K562 (cell line): ENCODE measurements at regions not wholly inside any gene's neighbourhood (a gene's known extent, or its start where the extent isn't known, plus 50 kb on each side); places are given as distances from the start of the nearest gene placed in this dataset.

Experiments
- ATAC-seq: fragments of 200-7000 bp; cut with Tn5 transposase; 3 replicates; pipeline ENCODE4 v1.9.1; 2020; ENCODE audit warnings: moderate library complexity
- BruUV-seq: library from RNA; stranded (reverse); fragments of 400-500 nt; replicated peaks from 2 replicates; lab custom pipeline; 2021; lab: Mats Ljungman, UMichigan
- CTCF ChIA-PET: fragments of 300-600 bp; formaldehyde crosslinking; extraction: SDS; loops from one replicate; lab custom pipeline; 2021; ENCODE audit warnings: low intra/inter-chr PET ratio; lab: Yijun Ruan, JAX
- POLR2A ChIA-PET: fragments of 300-600, 350-650 bp; sonication (Branson Sonifier 250); formaldehyde crosslinking; extraction: SDS; loops from one replicate; lab custom pipeline; 2021; ENCODE audit warnings: antibody characterized with exemption, inconsistent platforms; lab: Yijun Ruan, JAX
- DNase-seq, 4 experiments: peaks; one replicate each; pipeline versions ENCODE4 v3.0.0 to v3.0.0-alpha.2; 2011 to 2018; ENCODE audit warnings: low spot score in 3 of 4, mixed read lengths in 3 of 4; ENCODE audit errors: extremely low read depth in 1 of 4
- FAIRE-seq: peaks from 2 replicates; lab custom pipeline; 2011; peaks lifted over from hg19 to GRCh38; lab: Jason Lieb, UNC
- H2AFZ ChIP-seq: 2 replicates; pipeline ENCODE4 v1.6.0; 2011; ENCODE audit warnings: low read depth, low read length, control low read depth, inconsistent platforms
- H3K27ac ChIP-seq: fragments of 200-600 bp; 3 replicates; pipeline ENCODE4 v1.8.0; 2011; ENCODE audit warnings: low read depth, mild to moderate bottlenecking, control low read depth, inconsistent platforms, low read length, moderate library complexity, mixed read lengths; ENCODE audit errors: extremely low read depth
- H3K27me3 ChIP-seq, 2 experiments: fragments of 300-600 bp in 1 of 2; 2 replicates in 1 of 2; 3 replicates in 1 of 2; pipeline versions ENCODE4 v1.6.0 to v1.8.0; 2011; ENCODE audit warnings: inconsistent platforms in 2 of 2, low read length in 2 of 2, mild to moderate bottlenecking in 1 of 2, mixed read lengths in 1 of 2, moderate library complexity in 1 of 2; ENCODE audit not compliant: control insufficient read depth in 2 of 2, insufficient read depth in 2 of 2
- H3K36me3 ChIP-seq: fragments of 300-600 bp; 3 replicates; pipeline ENCODE4 v1.8.0; 2011; ENCODE audit warnings: mild to moderate bottlenecking, low read length, inconsistent platforms; ENCODE audit not compliant: control insufficient read depth, insufficient read depth
- H3K4me1 ChIP-seq, 2 experiments: fragments of 200-600 bp in 1 of 2; replicated peaks in 1 of 2; 2 replicates in 1 of 2; 3 replicates in 1 of 2; pipeline versions ENCODE4 v1.5.1 to v1.8.0; 2011; ENCODE audit warnings: inconsistent platforms in 2 of 2, low read length in 2 of 2, mild to moderate bottlenecking in 1 of 2, mixed read lengths in 1 of 2, moderate library complexity in 1 of 2; ENCODE audit not compliant: control insufficient read depth in 2 of 2, insufficient read depth in 2 of 2
- H3K4me2 ChIP-seq: 2 replicates; pipeline ENCODE4 v1.6.1; 2011; ENCODE audit warnings: low read length, control low read depth, inconsistent platforms, mixed read lengths; ENCODE audit not compliant: insufficient read depth
- H3K4me3 ChIP-seq: fragments of 200-600 bp; sonication (generic), shearing (Covaris generic); 2 replicates; pipeline ENCODE4 v1.5.1; 2016; ENCODE audit warnings: control low read depth, inconsistent platforms
- H3K79me2 ChIP-seq: fragments of 200-600 bp; 3 replicates; pipeline ENCODE4 v1.8.0; 2011; ENCODE audit warnings: low read length, inconsistent platforms; ENCODE audit not compliant: control insufficient read depth, insufficient read depth
- H3K9ac ChIP-seq, 2 experiments: 2 replicates each; pipeline versions ENCODE4 v1.6.0 to v1.6.1; 2011; ENCODE audit warnings: low read depth in 2 of 2, low read length in 2 of 2, control low read depth in 1 of 2, inconsistent platforms in 1 of 2, mild to moderate bottlenecking in 1 of 2, mixed read lengths in 1 of 2; ENCODE audit not compliant: insufficient read depth in 1 of 2
- H3K9me1 ChIP-seq: one replicate; pipeline ENCODE4 v1.6.0; 2011; ENCODE audit warnings: inconsistent platforms, mild to moderate bottlenecking, low read length, moderate library complexity; ENCODE audit not compliant: control insufficient read depth, insufficient read depth
- H3K9me3 ChIP-seq: replicated peaks from 2 replicates; pipeline ENCODE4 v1.5.1; 2011; ENCODE audit warnings: low read depth, low read length, inconsistent platforms; ENCODE audit not compliant: control insufficient read depth, insufficient read depth
- H4K20me1 ChIP-seq: replicated peaks from 2 replicates; pipeline ENCODE4 v1.6.1; 2011; ENCODE audit warnings: low read length, inconsistent platforms, mixed read lengths; ENCODE audit not compliant: control insufficient read depth, insufficient read depth
- DDX20 ChIP-seq: fragments of 450-650 bp; IDR thresholded peaks from 2 replicates; pipeline ENCODE4 v1.6.1; 2016; ENCODE audit warnings: missing genetic modification characterization, low read depth, mild to moderate bottlenecking, missing compliant biosample characterization, moderate library complexity
- EGR1 ChIP-seq: fragments of 450-650 bp; conservative IDR thresholded peaks from 2 replicates; pipeline ENCODE4 v1.6.1; 2017; ENCODE audit warnings: mild to moderate bottlenecking
- ZNF699 ChIP-seq: fragments of 250-450 bp; sonication (Bioruptor Pico); IDR thresholded peaks from 2 replicates; pipeline ENCODE4 v1.8.0; 2021; ENCODE audit warnings: mild to moderate bottlenecking, moderate library complexity; ENCODE audit not compliant: insufficient replicate concordance
- WGBS: fragments of 100-300 bp; shearing (Covaris generic); methylation state at CpG from one replicate; pipeline ENCODE4 v1.1.6; 2016; ENCODE audit warnings: low coverage, mixed read lengths; ENCODE audit not compliant: insufficient coverage; ENCODE audit errors: missing lambda C conversion rate; 5-methylcytosine and 5-hydroxymethylcytosine counted together
- in situ Hi-C: fragments of 300-500 bp; cut with MboI; formaldehyde crosslinking; loops from 4 replicates; pipeline ENCODE4 v1.15.0; 2018; ENCODE audit warnings: inconsistent platforms, mixed read lengths
- intact Hi-C: fragments of 100-400 bp; cut with micrococcal nuclease; formaldehyde crosslinking; loops from 2 replicates; pipeline ENCODE4 v1.14.2; 2022
- TF ChIP-seq, protein P1 (sequence below): IDR thresholded peaks from 3 replicates; pipeline ENCODE4 v1.6.1; 2011; ENCODE audit warnings: borderline replicate concordance, mild to moderate bottlenecking; ENCODE audit not compliant: insufficient read length, insufficient read depth

- no peak for ATAC-seq
- ChIA-PET POLR2A (no interaction called here), CTCF (no interaction called here)
- H3K4me3 ChIP-seq, result no peak overlapping the region
- H3K9ac ChIP-seq, result no peak overlapping the region
- WGBS, result under 1% methylated on average over 21 of the region's 31 CpGs
- DNase-seq, result no peak
- no peaks in the 10 kb centered on the region for H3K9me1 ChIP-seq
- intact Hi-C loops (no loop called here), in situ Hi-C loops (no loop called here)
- H3K4me1 ChIP-seq, result no peaks in the 10 kb centered on the region
- no peaks in the 10 kb centered on the region for H3K36me3 ChIP-seq
- H3K27me3 ChIP-seq, result peaks cover 0 to 54% of the 10 kb centered on the region in 2 experiments; a peak in 2 of 5 replicates
- H4K20me1 ChIP-seq, result no peaks in the 10 kb centered on the region
- no TSS peak for BruUV-seq
- no peak for FAIRE-seq
- H3K27ac ChIP-seq, result no peak overlapping the region
- H3K4me2 ChIP-seq, result no peak overlapping the region
- no peaks in the 10 kb centered on the region for H3K79me2 ChIP-seq
- H2AFZ ChIP-seq, result no peak overlapping the region
- H3K9me3 ChIP-seq, result no peaks in the 10 kb centered on the region
- TF ChIP-seq ZNF699, result no peak
- no peak for TF ChIP-seq EGR1
- TF ChIP-seq, protein P1, sequence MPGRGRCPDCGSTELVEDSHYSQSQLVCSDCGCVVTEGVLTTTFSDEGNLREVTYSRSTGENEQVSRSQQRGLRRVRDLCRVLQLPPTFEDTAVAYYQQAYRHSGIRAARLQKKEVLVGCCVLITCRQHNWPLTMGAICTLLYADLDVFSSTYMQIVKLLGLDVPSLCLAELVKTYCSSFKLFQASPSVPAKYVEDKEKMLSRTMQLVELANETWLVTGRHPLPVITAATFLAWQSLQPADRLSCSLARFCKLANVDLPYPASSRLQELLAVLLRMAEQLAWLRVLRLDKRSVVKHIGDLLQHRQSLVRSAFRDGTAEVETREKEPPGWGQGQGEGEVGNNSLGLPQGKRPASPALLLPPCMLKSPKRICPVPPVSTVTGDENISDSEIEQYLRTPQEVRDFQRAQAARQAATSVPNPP, result no peak
- TF ChIP-seq DDX20 (tag), result no peak
Measured at GRCh38 chr13:112247471-112248405, 128.4 kb upstream of the SPACA7 start.
